K562 (cell line): ENCODE measurements at regions not wholly inside any gene's neighbourhood (a gene's known extent, or its start where the extent isn't known, plus 50 kb on each side); places are given as distances from the start of the nearest gene placed in this dataset.

Source experiments
- BCLAF1 ChIP-seq, 2 experiments: fragments of 450-650 bp in 1 of 2; IDR thresholded peaks; 2 replicates each; pipeline ENCODE4 v1.6.1; 2011 to 2017; ENCODE audit warnings: low read depth in 2 of 2, antibody characterized with exemption in 1 of 2, borderline replicate concordance in 1 of 2, low read length in 1 of 2, mild to moderate bottlenecking in 1 of 2, mixed read lengths in 1 of 2; ENCODE audit not compliant: control insufficient read depth in 1 of 2
- CTCF ChIP-seq, 3 experiments: IDR thresholded peaks in 2 of 3; conservative IDR thresholded peaks in 1 of 3; 2 replicates each; pipeline ENCODE4 v1.5.1; 2011 to 2012; ENCODE audit warnings: low read length in 3 of 3, mild to moderate bottlenecking in 3 of 3, control low read depth in 2 of 3, improper control_type of control experiment in 1 of 3, inconsistent platforms in 1 of 3, low read depth in 1 of 3, mixed read lengths in 1 of 3, moderate library complexity in 1 of 3; ENCODE audit not compliant: insufficient read depth in 2 of 3
- EP400 ChIP-seq: fragments of 450-650 bp; IDR thresholded peaks from 2 replicates; pipeline ENCODE4 v1.6.1; 2017; ENCODE audit warnings: antibody characterized with exemption, mild to moderate bottlenecking, moderate library complexity
- ETV6 ChIP-seq, 3 experiments: fragments of 150-350 bp in 1 of 3; sonication (generic) in 1 of 3; formaldehyde crosslinking in 1 of 3; IDR thresholded peaks; 2 replicates each; pipeline versions ENCODE4 v1.6.1 to v1.8.0; 2014 to 2022; ENCODE audit warnings: borderline replicate concordance in 2 of 3, low read depth in 2 of 3, antibody characterized with exemption in 1 of 3, low read length in 1 of 3, mild to moderate bottlenecking in 1 of 3, missing genetic modification reagents in 1 of 3
- EZH2 ChIP-seq: IDR thresholded peaks from 2 replicates; pipeline ENCODE4 v1.6.1; 2012; ENCODE audit warnings: low read depth, mild to moderate bottlenecking, inconsistent platforms, low read length, borderline replicate concordance
- FOSL1 ChIP-seq: fragments of 200-800 bp; sonication (Bioruptor generic); conservative IDR thresholded peaks from 2 replicates; pipeline ENCODE4 v1.6.1; 2016; ENCODE audit warnings: missing genetic modification characterization, missing compliant biosample characterization
- MAFK ChIP-seq: IDR thresholded peaks from 2 replicates; pipeline ENCODE4 v1.6.1; 2011; ENCODE audit warnings: low read length, improper control_type of control experiment
- MYC ChIP-seq, 2 experiments: fragments of 250-450 bp in 1 of 2; sonication (Bioruptor Pico) in 1 of 2; IDR thresholded peaks; 2 replicates each; pipeline versions ENCODE4 v1.5.1 to v1.6.1; 2012 to 2021; ENCODE audit warnings: low read depth in 2 of 2, borderline replicate concordance in 1 of 2, improper control_type of control experiment in 1 of 2, low read length in 1 of 2, mild to moderate bottlenecking in 1 of 2, moderate library complexity in 1 of 2
- TAF1 ChIP-seq: IDR thresholded peaks from 2 replicates; pipeline ENCODE4 v1.6.1; 2011; ENCODE audit warnings: mild to moderate bottlenecking, low read length, moderate library complexity; ENCODE audit not compliant: insufficient read depth, control insufficient read depth, severe bottlenecking; ENCODE audit errors: extremely low read depth
- TCF7 ChIP-seq: sonication (generic); IDR thresholded peaks from 2 replicates; pipeline ENCODE4 v1.6.1; 2016; ENCODE audit warnings: antibody characterized with exemption, borderline replicate concordance
- USF2 ChIP-seq: sonication (generic); formaldehyde crosslinking; IDR thresholded peaks from 2 replicates; pipeline ENCODE4 v1.5.0; 2020; ENCODE audit warnings: missing genetic modification reagents
- ZNF740 ChIP-seq, 3 experiments: fragments of 200-800 bp in 1 of 3; sonication (Bioruptor generic) in 1 of 3; sonication (generic) in 1 of 3; formaldehyde crosslinking in 1 of 3; IDR thresholded peaks; 2 replicates each; pipeline versions ENCODE4 v1.6.1 to v1.8.0; 2016 to 2022; ENCODE audit warnings: mild to moderate bottlenecking in 2 of 3, missing compliant biosample characterization in 2 of 3, missing genetic modification characterization in 2 of 3, missing genetic modification reagents in 1 of 3

- TF ChIP-seq EZH2 (no peak), TAF1 (no peak), FOSL1 (tag) (no peak), MAFK (no peak), MYC (IDR thresholded peaks at IDR 0.05; ENCODE audit: low read depth, low read length) (no peak), MYC (CRISPR knock-in tag; IDR thresholded peaks at IDR 0.05; ENCODE audit: borderline replicate concordance, low read depth) (no peak), CTCF (IDR thresholded peaks at IDR 0.05 in 2 of 3, conservative IDR thresholded peaks at IDR 0.05 in 1 of 3; ENCODE audit: insufficient read depth in 2 of 3, low read depth in 1 of 3, low read length in 3 of 3) (no peak), BCLAF1 (IDR thresholded peaks at IDR 0.05; ENCODE audit: borderline replicate concordance in 1 of 2, control insufficient read depth in 1 of 2, low read depth in 2 of 2, low read length in 1 of 2) (no peak), ETV6 (IDR thresholded peaks at IDR 0.05; ENCODE audit: borderline replicate concordance in 1 of 2, low read depth in 2 of 2, low read length in 1 of 2) (no peak), ETV6 (CRISPR knock-in tag; IDR thresholded peaks at IDR 0.05; ENCODE audit: borderline replicate concordance) (no peak), ZNF740 (CRISPR knock-in tag; IDR thresholded peaks at IDR 0.05) (no peak), ZNF740 (tag; IDR thresholded peaks at IDR 0.05) (no peak), USF2 (CRISPR knock-in tag) (no peak), TCF7 (no peak), EP400 (no peak)
Measured at GRCh38 chr12:93299262-93299846, 78.4 kb upstream of the NUDT4 start.
